AG10803 (cell line): ENCODE measurements at regions not wholly inside any gene's neighbourhood (a gene's known extent, or its start where the extent isn't known, plus 50 kb on each side); places are given as distances from the start of the nearest gene placed in this dataset.
"Not testable (repeated sequence)": the region's sequence is repeated elsewhere in the genome, so short reads cannot be mapped to it uniquely, and the experiment has no call there.

Experiments used
- DNase-seq: peaks from one replicate; pipeline ENCODE4 v3.0.0; 2010; ENCODE audit warnings: low read depth
- H3K4me3 ChIP-seq: 2 replicates; pipeline ENCODE4 v1.5.1; 2011; ENCODE audit warnings: mild to moderate bottlenecking, low read length, control low read depth
- CTCF ChIP-seq: conservative IDR thresholded peaks from 2 replicates; pipeline ENCODE4 v1.5.1; 2011; ENCODE audit warnings: mild to moderate bottlenecking, low read length, control low read depth, inconsistent platforms

- peak; percentile 47 for DNase-seq
- no peak overlapping the region for H3K4me3 ChIP-seq
- no peak for TF ChIP-seq CTCF
Observed at GRCh38 chr13:37475966-37476365, 122.6 kb downstream of the POSTN start.

DNA sequence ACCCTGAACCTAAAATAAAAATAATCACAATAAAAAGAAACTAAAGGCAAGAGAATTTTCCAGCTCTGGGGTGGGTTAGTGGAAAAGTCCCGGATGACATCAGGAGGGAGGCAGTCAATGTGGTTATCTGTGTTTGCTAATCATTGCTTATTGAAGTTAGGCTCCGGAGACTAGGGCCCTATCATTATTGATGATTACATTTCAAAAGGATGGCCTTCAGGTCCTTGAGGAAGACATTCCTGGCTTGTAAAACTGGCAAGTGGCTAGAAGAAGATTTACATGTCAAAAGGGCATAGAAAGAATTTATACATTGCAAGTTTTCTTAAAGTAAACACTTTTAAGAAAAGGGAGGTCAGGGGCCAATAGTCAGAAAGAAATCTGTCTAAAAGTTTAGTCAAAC lies 123.4 kb downstream of the POSTN start:
- DNase-seq: no peak
- TF ChIP-seq CTCF: no peak
- H3K4me3 ChIP-seq: no peak overlapping the region

GRCh38 chr13:37473035-37473434 lies 125.5 kb downstream of the POSTN start:
- TF ChIP-seq CTCF: no peak
- no peak for DNase-seq
- H3K4me3 ChIP-seq: no peak overlapping the region

DNA sequence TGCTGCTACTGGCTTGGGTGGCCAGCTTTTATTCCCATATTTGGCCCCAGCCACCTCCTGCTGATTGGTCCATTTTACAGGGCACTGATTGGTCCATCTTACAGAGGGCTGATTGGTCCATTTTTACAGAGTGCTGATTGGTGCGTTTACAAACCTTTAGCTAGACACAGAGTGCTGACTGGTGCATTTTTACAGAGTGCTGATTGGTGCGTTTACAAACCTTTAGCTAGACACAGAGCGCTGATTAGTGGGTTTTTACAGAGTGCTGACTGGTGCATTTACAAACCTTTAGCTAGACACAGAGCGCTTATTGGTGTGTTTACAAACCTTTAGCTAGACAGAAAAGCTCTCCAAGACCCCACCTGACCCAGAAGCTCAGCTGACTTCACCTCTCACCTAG lies 126.3 kb downstream of the POSTN start:
- not testable (repeated sequence) for DNase-seq, H3K4me3 ChIP-seq

DNA sequence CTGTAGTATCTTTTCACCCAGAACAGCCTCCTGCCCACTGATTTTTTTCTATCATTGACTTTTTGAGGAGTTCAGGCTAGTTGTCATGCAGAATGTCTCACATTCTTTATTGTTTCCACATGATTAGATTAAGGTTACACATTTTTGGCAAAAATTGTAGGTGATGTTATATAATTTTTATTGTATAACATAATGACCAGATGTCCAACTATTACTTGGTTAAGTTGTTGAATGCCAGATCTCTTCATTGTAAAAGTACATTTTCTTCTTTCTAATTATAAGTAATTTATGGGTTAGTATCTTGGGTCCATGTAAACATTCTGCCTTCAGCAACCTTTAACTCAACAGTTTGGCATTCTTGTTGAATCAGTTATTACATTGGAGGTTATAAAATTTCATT lies 138.4 kb downstream of the POSTN start:
- TF ChIP-seq CTCF: no peak
- DNase-seq: peak; percentile 72
- no peak overlapping the region for H3K4me3 ChIP-seq

DNA sequence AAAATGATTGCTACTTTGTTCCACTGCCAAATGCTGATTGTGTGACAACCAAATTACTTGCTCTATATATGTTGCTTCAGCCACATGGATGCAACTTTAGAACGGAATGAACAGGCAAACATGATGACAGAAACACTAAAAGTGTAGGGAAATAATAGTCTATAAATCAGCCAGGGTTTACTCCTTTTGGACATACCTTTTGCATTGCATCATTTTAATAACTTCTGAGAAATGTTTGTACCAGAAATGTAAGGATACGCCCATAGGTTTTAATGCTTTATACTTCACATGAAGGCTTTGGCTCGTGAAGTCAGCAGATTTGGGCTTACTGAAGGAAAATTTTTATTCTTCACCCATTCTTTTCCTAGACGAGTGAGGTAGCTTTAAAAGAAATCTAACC lies 141.0 kb downstream of the POSTN start:
- no peak for TF ChIP-seq CTCF
- H3K4me3 ChIP-seq: no peak overlapping the region
- no peak for DNase-seq

- no peak for DNase-seq
- no peak overlapping the region for H3K4me3 ChIP-seq
- no peak for TF ChIP-seq CTCF
Observed at GRCh38 chr13:37456506-37456905, 142.1 kb downstream of the POSTN start.

DNA sequence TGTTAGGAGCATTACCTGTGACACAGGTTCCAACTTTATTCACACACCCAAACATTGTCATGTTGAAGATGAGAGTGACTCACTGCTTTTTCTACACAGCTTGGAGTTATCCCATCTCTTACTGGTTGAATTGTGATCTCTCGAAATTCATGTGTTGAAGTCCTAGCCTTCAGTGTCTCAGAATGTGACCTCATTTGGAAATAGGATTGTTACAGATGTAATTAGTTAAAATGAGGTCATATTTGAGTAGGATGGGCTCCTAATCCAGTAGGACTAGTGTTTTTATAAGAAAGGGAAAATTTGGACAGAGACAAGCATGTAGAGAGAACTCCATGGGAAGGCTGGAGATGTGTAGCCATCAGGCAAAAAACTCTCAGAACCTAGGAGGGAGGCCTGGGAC lies 142.5 kb downstream of the POSTN start:
- no peak for DNase-seq
- H3K4me3 ChIP-seq: no peak overlapping the region
- TF ChIP-seq CTCF: no peak
